COLO668 (cell line): ENCODE measurements at regions not wholly inside any gene's neighbourhood (a gene's known extent, or its start where the extent isn't known, plus 50 kb on each side); places are given as distances from the start of the nearest gene placed in this dataset.
"Not testable (repeated sequence)": the region's sequence is repeated elsewhere in the genome, so short reads cannot be mapped to it uniquely, and the experiment has no call there.

Experiments used
- DNase-seq: peaks from one replicate; lab custom pipeline; 2025; ENCODE audit not compliant: unreplicated experiment; lab: John Stamatoyannopoulos, UW

DNA sequence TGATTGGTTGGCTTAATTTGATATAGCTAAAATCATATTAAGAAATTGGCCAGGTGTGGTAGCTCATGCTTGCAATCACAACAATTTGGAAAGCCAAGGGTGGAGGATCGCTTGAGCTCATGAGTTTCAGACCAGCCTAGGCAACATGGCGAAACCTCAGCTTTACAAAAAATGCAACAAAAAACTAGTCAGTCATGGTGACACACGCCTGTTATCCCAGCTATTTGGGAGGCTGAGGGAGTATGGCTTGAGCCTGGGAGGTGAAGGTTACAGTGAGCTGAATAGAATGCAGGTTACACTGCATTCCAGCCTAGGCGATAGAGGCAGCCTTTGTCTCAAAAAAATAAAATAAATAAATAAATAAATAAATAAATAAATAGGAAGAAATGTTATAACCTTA lies 1579.6 kb upstream of the SLC10A2 start:
- DNase-seq, result no peak

- DNase-seq, result no peak
Observed at GRCh38 chr13:104641309-104641708, 1575.1 kb upstream of the SLC10A2 start.

- DNase-seq, result no peak
Observed at GRCh38 chr13:104635879-104636278, 1569.7 kb upstream of the SLC10A2 start.

- no peak for DNase-seq
Observed at GRCh38 chr13:104634016-104634415, 1567.8 kb upstream of the SLC10A2 start.

GRCh38 chr13:104632736-104633135 lies 1566.5 kb upstream of the SLC10A2 start:
- no peak for DNase-seq

GRCh38 chr13:104625201-104625600 lies 1559.0 kb upstream of the SLC10A2 start:
- no peak for DNase-seq

GRCh38 chr13:104616990-104617389 lies 1550.8 kb upstream of the SLC10A2 start:
- no peak for DNase-seq

DNA sequence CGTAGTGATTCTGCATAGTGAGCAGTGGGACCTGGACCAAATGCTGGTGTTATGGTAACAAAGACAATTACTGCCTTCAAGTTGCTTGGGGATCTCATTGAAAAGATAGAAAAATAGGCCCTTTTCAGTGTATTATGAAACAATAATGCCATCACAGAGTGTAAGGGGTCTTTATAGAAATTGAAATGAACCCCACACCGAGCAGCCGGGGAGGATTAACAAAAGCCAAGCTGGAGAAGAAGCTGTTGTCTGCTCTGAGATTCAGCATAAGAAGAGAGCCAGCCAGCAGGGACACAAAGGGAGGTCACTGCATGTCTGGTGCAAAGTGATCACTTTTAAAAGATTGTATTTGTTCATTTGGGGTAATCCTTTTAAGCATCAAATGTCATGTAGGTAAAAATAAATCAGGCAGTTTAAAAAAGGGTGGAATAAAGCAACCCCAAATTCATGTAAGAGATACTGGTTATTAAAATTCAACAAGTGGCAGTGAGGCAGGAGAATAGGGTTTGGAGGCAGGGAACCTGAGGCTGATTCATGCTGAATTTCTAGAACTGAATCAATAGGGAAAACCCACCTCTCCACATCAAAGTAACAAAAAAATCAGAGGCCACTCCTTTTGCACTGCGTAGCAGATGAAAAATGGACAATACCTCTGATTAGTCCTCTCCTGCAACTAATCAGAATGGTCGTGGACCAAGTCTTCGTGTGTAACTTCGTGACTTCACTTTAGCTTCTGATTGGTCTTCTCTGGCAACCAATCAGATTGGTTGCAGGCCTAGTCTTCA lies 1548.3 kb upstream of the SLC10A2 start:
- no peak for DNase-seq

- DNase-seq, result no peak
Observed at GRCh38 chr13:104608331-104608730, 1542.1 kb upstream of the SLC10A2 start.

DNA sequence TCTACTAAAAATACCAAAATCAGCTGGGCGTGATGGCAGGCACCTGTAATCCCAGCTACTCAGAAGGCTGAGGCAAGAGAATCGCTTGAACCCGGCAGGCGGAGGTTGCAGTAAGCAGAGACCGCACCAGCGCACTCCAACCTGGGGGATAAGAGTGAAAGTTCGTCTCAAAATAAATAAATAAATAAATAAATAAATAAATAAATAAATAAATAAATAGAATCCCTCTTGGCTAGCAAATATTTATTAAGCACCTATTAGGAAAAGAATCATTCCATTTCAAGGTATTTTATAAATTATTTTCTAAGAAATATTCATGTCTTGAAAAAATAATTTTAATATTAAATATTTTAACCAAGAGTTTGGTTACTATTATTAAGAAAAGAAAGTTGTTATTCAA lies 1539.2 kb upstream of the SLC10A2 start:
- DNase-seq, result not testable (repeated sequence)

- no peak for DNase-seq
Observed at GRCh38 chr13:104597546-104598180, 1531.4 kb upstream of the SLC10A2 start.

DNA sequence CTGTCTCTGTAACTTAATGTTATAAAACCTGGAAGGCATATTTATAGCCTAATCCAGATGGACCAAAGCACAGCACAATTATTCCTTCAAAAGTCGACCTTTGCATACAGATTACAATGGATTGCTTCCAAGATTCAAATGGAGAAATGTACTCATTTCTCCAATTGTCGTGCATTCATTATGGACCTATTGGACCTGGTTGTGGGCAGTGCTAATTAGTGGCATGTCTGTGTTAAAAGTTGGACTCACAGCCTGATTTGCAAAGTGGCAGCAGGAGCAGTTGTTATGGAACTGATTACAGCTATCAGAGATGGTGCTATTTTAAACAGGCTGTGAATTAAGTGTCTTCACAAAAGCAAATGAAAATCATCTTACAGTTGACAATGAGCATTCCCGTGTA lies 1529.3 kb upstream of the SLC10A2 start:
- no peak for DNase-seq

- no peak for DNase-seq
Observed at GRCh38 chr13:104594806-104595205, 1528.6 kb upstream of the SLC10A2 start.

- DNase-seq, result no peak
Observed at GRCh38 chr13:104593693-104594092, 1527.5 kb upstream of the SLC10A2 start.

- DNase-seq, result no peak
Observed at GRCh38 chr13:104593251-104593576, 1527.0 kb upstream of the SLC10A2 start.

- DNase-seq, result no peak
Observed at GRCh38 chr13:104592545-104593250, 1526.5 kb upstream of the SLC10A2 start.

GRCh38 chr13:104592127-104592526 lies 1525.9 kb upstream of the SLC10A2 start:
- DNase-seq, result no peak

- DNase-seq, result no peak
Observed at GRCh38 chr13:104586051-104586746, 1520.0 kb upstream of the SLC10A2 start.

DNA sequence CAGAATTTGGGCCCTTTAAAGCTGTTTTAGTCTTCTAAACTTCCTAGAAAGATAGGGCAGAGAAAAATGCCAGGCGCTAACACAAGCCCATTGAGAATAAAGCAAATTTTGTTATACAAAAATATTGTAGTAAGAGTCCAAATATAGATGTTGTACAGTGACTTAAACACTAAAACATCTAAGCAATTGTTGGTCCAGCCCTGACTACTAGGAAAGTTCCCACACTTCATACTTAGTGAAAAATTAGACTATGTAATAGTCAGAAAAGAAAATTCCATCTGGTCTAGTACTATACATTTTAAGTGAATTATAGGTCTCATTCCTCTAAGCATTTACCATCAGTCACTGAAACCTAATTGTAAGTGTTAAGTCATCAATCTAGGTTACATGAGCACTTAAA lies 1518.3 kb upstream of the SLC10A2 start:
- DNase-seq, result no peak

DNA sequence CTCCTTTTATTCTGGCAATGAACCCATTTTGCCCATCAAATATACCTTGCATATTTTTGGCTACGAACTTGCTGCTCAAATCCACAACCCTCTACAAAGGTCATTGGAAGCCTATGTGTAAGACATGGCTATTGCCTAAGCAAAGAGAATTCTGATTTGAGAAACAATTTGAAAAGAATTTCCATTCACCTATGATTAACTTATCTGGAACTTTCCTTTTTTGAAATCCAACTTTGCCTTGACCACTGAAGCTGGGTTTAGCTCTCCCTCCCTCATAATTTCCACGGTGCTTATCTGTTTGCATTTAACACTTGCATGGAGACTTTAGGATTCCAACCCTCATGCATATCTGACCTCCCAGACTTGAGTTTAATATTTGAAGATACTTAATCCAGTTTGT lies 1514.7 kb upstream of the SLC10A2 start:
- no peak for DNase-seq

DNA sequence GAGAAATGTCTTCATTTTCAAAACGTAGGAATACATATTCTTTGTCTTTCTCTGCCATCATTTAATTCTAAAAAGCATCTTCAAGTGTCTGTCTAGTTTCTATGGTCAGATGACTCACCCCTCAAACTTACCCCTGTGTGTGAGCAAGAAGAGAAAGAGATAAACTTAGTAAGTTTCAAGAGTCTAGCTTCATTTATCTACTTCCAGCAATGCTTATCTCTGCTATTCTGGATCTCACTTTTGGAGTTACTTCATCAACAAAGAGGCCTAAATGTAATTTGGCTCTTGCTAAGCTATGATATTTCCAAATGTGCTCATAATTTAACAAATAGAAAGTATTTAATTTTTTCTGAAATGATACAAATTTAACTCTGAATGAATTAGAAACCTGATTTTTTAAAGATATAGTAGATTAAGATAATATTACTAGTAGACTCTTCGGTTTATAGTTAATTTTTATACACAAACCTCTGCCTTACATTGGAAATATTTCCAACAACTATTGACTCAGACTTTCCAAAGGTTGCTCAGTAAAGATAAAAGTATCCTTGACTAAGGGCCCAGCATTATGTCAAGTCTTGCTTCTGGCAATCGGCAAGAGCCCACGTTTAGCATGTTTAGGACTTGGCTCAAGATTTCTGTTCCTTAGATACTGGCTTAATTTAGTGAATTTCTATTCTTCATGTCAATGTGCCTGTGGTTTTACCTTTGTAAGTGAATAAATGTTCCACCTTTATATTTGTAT lies 1511.0 kb upstream of the SLC10A2 start:
- no peak for DNase-seq
